SK-N-SH (cell line): ENCODE measurements at regions not wholly inside any gene's neighbourhood (a gene's known extent, or its start where the extent isn't known, plus 50 kb on each side); places are given as distances from the start of the nearest gene placed in this dataset.

Experiments
- CTCF ChIA-PET: fragments of 300-600, 350-600 bp; formaldehyde crosslinking; extraction: SDS; loops from one replicate; lab custom pipeline; 2021; lab: Yijun Ruan, JAX
- POLR2A ChIA-PET: fragments of 350-600 bp; sonication (Branson Sonifier 250); formaldehyde crosslinking; extraction: SDS; loops from one replicate; lab custom pipeline; 2020; ENCODE audit warnings: antibody characterized with exemption, inconsistent platforms; lab: Yijun Ruan, JAX
- DNase-seq: peaks from one replicate; pipeline ENCODE4 v3.0.0; 2012
- H2AFZ ChIP-seq: fragments of 200-600 bp; sonication (generic); 2 replicates; pipeline ENCODE4 v1.8.1; 2016; ENCODE audit warnings: antibody characterized with exemption, mild to moderate bottlenecking, low read depth
- H3F3A ChIP-seq: fragments of 200-600 bp; sonication (generic); replicated peaks from 2 replicates; pipeline ENCODE3; 2016; ENCODE audit warnings: antibody characterized with exemption, mild to moderate bottlenecking; ENCODE audit not compliant: insufficient read depth
- H3K27ac ChIP-seq, 2 experiments: fragments of 200-500 bp in 1 of 2; fragments of 200-600 bp in 1 of 2; sonication (Bioruptor generic) in 1 of 2; sonication (generic), shearing (Covaris generic) in 1 of 2; 2 replicates each; pipeline versions ENCODE4 v1.5.1 to v1.6.1; 2014 to 2016; ENCODE audit warnings: low read depth in 2 of 2, inconsistent platforms in 1 of 2, low read length in 1 of 2, mild to moderate bottlenecking in 1 of 2, mixed read lengths in 1 of 2
- H3K27me3 ChIP-seq: fragments of 200-600 bp; sonication (generic), shearing (Covaris generic); 2 replicates; pipeline ENCODE4 v1.6.1; 2016; ENCODE audit warnings: mixed run types; ENCODE audit not compliant: insufficient read depth
- H3K36me3 ChIP-seq, 2 experiments: fragments of 200-500 bp in 1 of 2; fragments of 200-600 bp in 1 of 2; sonication (Bioruptor generic) in 1 of 2; sonication (generic) in 1 of 2; replicated peaks in 1 of 2; 2 replicates each; pipeline versions ENCODE3 to v1.5.1; 2014 to 2016; ENCODE audit warnings: low read length in 1 of 2, mild to moderate bottlenecking in 1 of 2; ENCODE audit not compliant: insufficient read depth in 2 of 2, control insufficient read depth in 1 of 2
- H3K4me1 ChIP-seq, 2 experiments: fragments of 200-500 bp in 1 of 2; fragments of 200-600 bp in 1 of 2; sonication (Bioruptor generic) in 1 of 2; sonication (generic), shearing (Covaris generic) in 1 of 2; 2 replicates each; pipeline versions ENCODE4 v1.5.1 to v1.6.1; 2014 to 2016; ENCODE audit warnings: low read depth in 1 of 2, low read length in 1 of 2, mixed run types in 1 of 2; ENCODE audit not compliant: insufficient read depth in 2 of 2, control insufficient read depth in 1 of 2
- H3K4me2 ChIP-seq: fragments of 200-600 bp; sonication (generic), shearing (Covaris generic); 2 replicates; pipeline ENCODE4 v1.6.1; 2017; ENCODE audit warnings: mixed run types
- H3K4me3 ChIP-seq, 2 experiments: fragments of 200-500 bp in 1 of 2; fragments of 200-600 bp in 1 of 2; sonication (Bioruptor generic) in 1 of 2; sonication (generic), shearing (Covaris generic) in 1 of 2; 2 replicates each; pipeline versions ENCODE4 v1.5.1 to v1.8.1; 2014 to 2016; ENCODE audit warnings: low read depth in 2 of 2, inconsistent platforms in 1 of 2, low read length in 1 of 2, mild to moderate bottlenecking in 1 of 2, mixed read lengths in 1 of 2, moderate library complexity in 1 of 2
- H3K79me2 ChIP-seq: fragments of 200-600 bp; sonication (generic); 2 replicates; pipeline ENCODE4 v1.8.1; 2017; ENCODE audit warnings: mild to moderate bottlenecking; ENCODE audit not compliant: insufficient read depth
- H3K9ac ChIP-seq: fragments of 200-600 bp; sonication (generic); 2 replicates; pipeline ENCODE4 v1.6.1; 2017; ENCODE audit warnings: mixed run types
- H3K9me2 ChIP-seq: fragments of 200-600 bp; sonication (generic); 2 replicates; pipeline ENCODE4 v1.6.1; 2017; ENCODE audit warnings: mixed run types
- H3K9me3 ChIP-seq: fragments of 200-600 bp; sonication (generic); 2 replicates; pipeline ENCODE4 v1.6.1; 2017; ENCODE audit warnings: mixed run types, mild to moderate bottlenecking, moderate library complexity
- H4K20me1 ChIP-seq: fragments of 200-600 bp; sonication (generic); 2 replicates; pipeline ENCODE4 v1.6.1; 2017; ENCODE audit warnings: mild to moderate bottlenecking, mixed run types; ENCODE audit not compliant: insufficient read depth
- CHD2 ChIP-seq: fragments of 150-350 bp; IDR thresholded peaks from 2 replicates; pipeline ENCODE4 v1.6.1; 2018; ENCODE audit warnings: low read length; ENCODE audit not compliant: partially characterized antibody
- ELF1 ChIP-seq: IDR thresholded peaks from 2 replicates; pipeline ENCODE4 v1.4.0; 2012
- EZH2phosphoT487 ChIP-seq: fragments of 200-600 bp; sonication (generic); IDR thresholded peaks from 2 replicates; pipeline ENCODE4 v1.6.1; 2017; ENCODE audit warnings: low read depth, mixed run types, mild to moderate bottlenecking, antibody characterized with exemption, moderate library complexity, borderline replicate concordance
- FOSL2 ChIP-seq: IDR thresholded peaks from 2 replicates; pipeline ENCODE4 v1.4.0; 2012; ENCODE audit warnings: low read depth, mild to moderate bottlenecking, moderate library complexity, borderline replicate concordance
- GABPA ChIP-seq: IDR thresholded peaks from 2 replicates; pipeline ENCODE4 v1.4.0; 2012; ENCODE audit warnings: low read depth, mild to moderate bottlenecking
- GATA2 ChIP-seq: sonication (generic); formaldehyde crosslinking; IDR thresholded peaks from 2 replicates; pipeline ENCODE4 v1.5.0; 2020; ENCODE audit warnings: mild to moderate bottlenecking, missing genetic modification reagents
- NRF1 ChIP-seq: IDR thresholded peaks from 2 replicates; pipeline ENCODE4 v1.6.1; 2012; ENCODE audit warnings: low read depth, mild to moderate bottlenecking, low read length
- POLR2AphosphoS5 ChIP-seq: IDR thresholded peaks from 2 replicates; pipeline ENCODE4 v1.6.1; 2012; ENCODE audit warnings: low read depth, low read length
- RCOR1 ChIP-seq: fragments of 150-350 bp; IDR thresholded peaks from 2 replicates; pipeline ENCODE4 v1.6.1; 2017; ENCODE audit warnings: antibody characterized with exemption, low read length
- RFX5 ChIP-seq: IDR thresholded peaks from 2 replicates; pipeline ENCODE4 v1.6.1; 2012; ENCODE audit warnings: mild to moderate bottlenecking, improper control_type of control experiment, low read length
- RXRA ChIP-seq: IDR thresholded peaks from 2 replicates; pipeline ENCODE4 v1.4.0; 2012; ENCODE audit warnings: low read depth, mild to moderate bottlenecking, borderline replicate concordance
- SIN3A ChIP-seq: IDR thresholded peaks from 2 replicates; pipeline ENCODE4 v1.6.1; 2012; ENCODE audit warnings: low read depth, mild to moderate bottlenecking, low read length, moderate library complexity, borderline replicate concordance
- SMC3 ChIP-seq: IDR thresholded peaks from 2 replicates; pipeline ENCODE4 v1.6.1; 2012; ENCODE audit warnings: low read depth, low read length, improper control_type of control experiment
- TAF1 ChIP-seq: IDR thresholded peaks from 2 replicates; pipeline ENCODE4 v1.6.1; 2012; ENCODE audit warnings: low read depth, mild to moderate bottlenecking, low read length, moderate library complexity, borderline replicate concordance
- TCF12 ChIP-seq: IDR thresholded peaks from 2 replicates; pipeline ENCODE4 v1.4.0; 2012
- TEAD4 ChIP-seq: IDR thresholded peaks from 2 replicates; pipeline ENCODE4 v1.4.0; 2012; ENCODE audit warnings: mild to moderate bottlenecking, borderline replicate concordance; ENCODE audit not compliant: insufficient read depth
- WGBS: methylation state at CpG from one replicate; pipeline ENCODE4 v1.1.6; 2017; ENCODE audit warnings: low lambda C conversion rate; 5-methylcytosine and 5-hydroxymethylcytosine counted together
- TF ChIP-seq, protein P1 (sequence below): IDR thresholded peaks from 2 replicates; pipeline ENCODE4; 2012
- TF ChIP-seq, protein P2 (sequence below): fragments of 150-350 bp; IDR thresholded peaks from 2 replicates; pipeline ENCODE4 v1.6.1; 2016; ENCODE audit warnings: mild to moderate bottlenecking, low read depth, low read length
- TF ChIP-seq, protein P3 (sequence below): IDR thresholded peaks from 2 replicates; pipeline ENCODE4 v1.6.1; 2012; ENCODE audit warnings: mild to moderate bottlenecking, low read depth, low read length, moderate library complexity
- TF ChIP-seq, protein P4 (sequence below): IDR thresholded peaks from 2 replicates; pipeline ENCODE4 v1.4.0; 2012; ENCODE audit warnings: low read depth
- TF ChIP-seq, protein P5 (sequence below): fragments of 200-600 bp; sonication (generic); IDR thresholded peaks from 2 replicates; pipeline ENCODE4 v1.6.1; 2017; ENCODE audit warnings: antibody characterized with exemption, mild to moderate bottlenecking, moderate library complexity
- TF ChIP-seq, protein P6 (sequence below): IDR thresholded peaks from 2 replicates; pipeline ENCODE4 v1.4.0; 2012; ENCODE audit warnings: low read depth, borderline replicate concordance

DNA sequence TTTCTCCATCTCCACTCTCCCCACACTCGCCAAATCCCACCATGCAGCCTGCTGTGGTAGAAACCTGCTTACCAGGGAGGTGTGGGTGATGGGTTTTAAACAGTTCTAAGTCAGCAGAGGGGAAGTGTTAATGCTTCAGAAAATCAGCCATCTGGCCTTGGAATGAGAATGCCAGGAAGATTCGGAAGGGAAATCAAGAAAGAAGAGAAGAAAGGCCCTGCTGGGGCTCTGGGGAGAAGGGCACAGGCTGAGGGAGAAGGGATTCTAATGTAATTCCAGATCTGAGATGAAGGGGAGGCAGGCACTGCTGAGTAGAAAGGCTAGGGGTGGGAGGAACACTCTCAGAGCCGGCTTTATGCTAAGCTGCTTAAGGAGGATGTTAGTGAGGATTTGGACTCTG, 434.7 kb upstream of the DMAC1 start:
- H4K20me1 ChIP-seq = no peaks in the 10 kb centered on the region
- no peak overlapping the region for H2AFZ ChIP-seq
- no peaks in the 10 kb centered on the region for H3K79me2 ChIP-seq
- H3K4me2 ChIP-seq = no peak overlapping the region
- no peaks in the 10 kb centered on the region for H3F3A ChIP-seq
- H3K27me3 ChIP-seq = no peaks in the 10 kb centered on the region
- no peak for DNase-seq
- no peaks in the 10 kb centered on the region for H3K36me3 ChIP-seq
- no peaks in the 10 kb centered on the region for H3K9me2 ChIP-seq
- no peak overlapping the region for H3K9ac ChIP-seq
- 39% methylated on average over 3 of the region's 3 CpGs for WGBS
- TF ChIP-seq, protein P1, sequence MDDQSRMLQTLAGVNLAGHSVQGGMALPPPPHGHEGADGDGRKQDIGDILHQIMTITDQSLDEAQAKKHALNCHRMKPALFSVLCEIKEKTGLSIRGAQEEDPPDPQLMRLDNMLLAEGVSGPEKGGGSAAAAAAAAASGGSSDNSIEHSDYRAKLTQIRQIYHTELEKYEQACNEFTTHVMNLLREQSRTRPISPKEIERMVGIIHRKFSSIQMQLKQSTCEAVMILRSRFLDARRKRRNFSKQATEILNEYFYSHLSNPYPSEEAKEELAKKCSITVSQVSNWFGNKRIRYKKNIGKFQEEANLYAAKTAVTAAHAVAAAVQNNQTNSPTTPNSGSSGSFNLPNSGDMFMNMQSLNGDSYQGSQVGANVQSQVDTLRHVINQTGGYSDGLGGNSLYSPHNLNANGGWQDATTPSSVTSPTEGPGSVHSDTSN = no peak
- TF ChIP-seq TCF12 (no peak), ELF1 (no peak), RFX5 (no peak), GABPA (no peak), SMC3 (no peak), TEAD4 (no peak), EZH2phosphoT487 (no peak), POLR2AphosphoS5 (no peak), TAF1 (no peak), NRF1 (no peak), CHD2 (no peak), GATA2 (no peak), RCOR1 (no peak)
- TF ChIP-seq, protein P2, sequence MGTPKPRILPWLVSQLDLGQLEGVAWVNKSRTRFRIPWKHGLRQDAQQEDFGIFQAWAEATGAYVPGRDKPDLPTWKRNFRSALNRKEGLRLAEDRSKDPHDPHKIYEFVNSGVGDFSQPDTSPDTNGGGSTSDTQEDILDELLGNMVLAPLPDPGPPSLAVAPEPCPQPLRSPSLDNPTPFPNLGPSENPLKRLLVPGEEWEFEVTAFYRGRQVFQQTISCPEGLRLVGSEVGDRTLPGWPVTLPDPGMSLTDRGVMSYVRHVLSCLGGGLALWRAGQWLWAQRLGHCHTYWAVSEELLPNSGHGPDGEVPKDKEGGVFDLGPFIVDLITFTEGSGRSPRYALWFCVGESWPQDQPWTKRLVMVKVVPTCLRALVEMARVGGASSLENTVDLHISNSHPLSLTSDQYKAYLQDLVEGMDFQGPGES = no peak
- CTCF ChIA-PET = no interaction called here
- H3K4me1 ChIP-seq = no peaks in the 10 kb centered on the region; a peak in 1 of 4 replicates
- POLR2A ChIA-PET = no interaction called here
- H3K27ac ChIP-seq = no peak overlapping the region
- no peak overlapping the region for H3K4me3 ChIP-seq
- H3K9me3 ChIP-seq = no peaks in the 10 kb centered on the region

DNA sequence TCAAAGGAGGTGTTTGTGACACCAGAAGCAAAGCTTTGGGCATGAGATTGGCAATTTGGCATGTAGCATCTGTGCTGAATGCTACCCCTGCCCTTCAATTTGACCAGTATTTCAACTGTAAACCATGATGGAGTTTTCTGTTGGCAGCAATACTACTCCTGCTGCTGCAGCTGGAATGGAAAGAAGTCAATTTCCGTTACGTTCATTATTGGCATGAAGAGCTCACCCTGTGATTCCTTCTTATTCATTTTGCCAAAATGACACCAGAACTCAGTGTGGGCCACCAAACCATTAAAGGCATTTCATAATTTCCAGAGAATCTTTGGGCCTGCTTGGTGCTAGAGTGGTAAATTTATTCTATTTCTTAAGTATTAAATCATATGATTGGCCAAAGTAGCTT, 433.1 kb upstream of the DMAC1 start:
- Histone ChIP-seq H3K4me3 (no peak overlapping the region), H3K27me3 (no peaks in the 10 kb centered on the region), H3K9me2 (no peaks in the 10 kb centered on the region), H3F3A (no peaks in the 10 kb centered on the region), H3K4me1 (no peaks in the 10 kb centered on the region; a peak in 1 of 4 replicates), H2AFZ (no peak overlapping the region), H3K9me3 (no peaks in the 10 kb centered on the region), H3K9ac (no peak overlapping the region), H3K79me2 (no peaks in the 10 kb centered on the region), H3K27ac (no peak overlapping the region), H3K36me3 (no peaks in the 10 kb centered on the region), H4K20me1 (no peaks in the 10 kb centered on the region), H3K4me2 (no peak overlapping the region)
- ChIA-PET CTCF (no interaction called here), POLR2A (no interaction called here)
- no peak for DNase-seq
- WGBS = 63% methylated on average over 2 of the region's 2 CpGs
- TF ChIP-seq, protein P3, sequence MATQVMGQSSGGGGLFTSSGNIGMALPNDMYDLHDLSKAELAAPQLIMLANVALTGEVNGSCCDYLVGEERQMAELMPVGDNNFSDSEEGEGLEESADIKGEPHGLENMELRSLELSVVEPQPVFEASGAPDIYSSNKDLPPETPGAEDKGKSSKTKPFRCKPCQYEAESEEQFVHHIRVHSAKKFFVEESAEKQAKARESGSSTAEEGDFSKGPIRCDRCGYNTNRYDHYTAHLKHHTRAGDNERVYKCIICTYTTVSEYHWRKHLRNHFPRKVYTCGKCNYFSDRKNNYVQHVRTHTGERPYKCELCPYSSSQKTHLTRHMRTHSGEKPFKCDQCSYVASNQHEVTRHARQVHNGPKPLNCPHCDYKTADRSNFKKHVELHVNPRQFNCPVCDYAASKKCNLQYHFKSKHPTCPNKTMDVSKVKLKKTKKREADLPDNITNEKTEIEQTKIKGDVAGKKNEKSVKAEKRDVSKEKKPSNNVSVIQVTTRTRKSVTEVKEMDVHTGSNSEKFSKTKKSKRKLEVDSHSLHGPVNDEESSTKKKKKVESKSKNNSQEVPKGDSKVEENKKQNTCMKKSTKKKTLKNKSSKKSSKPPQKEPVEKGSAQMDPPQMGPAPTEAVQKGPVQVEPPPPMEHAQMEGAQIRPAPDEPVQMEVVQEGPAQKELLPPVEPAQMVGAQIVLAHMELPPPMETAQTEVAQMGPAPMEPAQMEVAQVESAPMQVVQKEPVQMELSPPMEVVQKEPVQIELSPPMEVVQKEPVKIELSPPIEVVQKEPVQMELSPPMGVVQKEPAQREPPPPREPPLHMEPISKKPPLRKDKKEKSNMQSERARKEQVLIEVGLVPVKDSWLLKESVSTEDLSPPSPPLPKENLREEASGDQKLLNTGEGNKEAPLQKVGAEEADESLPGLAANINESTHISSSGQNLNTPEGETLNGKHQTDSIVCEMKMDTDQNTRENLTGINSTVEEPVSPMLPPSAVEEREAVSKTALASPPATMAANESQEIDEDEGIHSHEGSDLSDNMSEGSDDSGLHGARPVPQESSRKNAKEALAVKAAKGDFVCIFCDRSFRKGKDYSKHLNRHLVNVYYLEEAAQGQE = no peak
- TF ChIP-seq FOSL2 = no peak
- no peak for TF ChIP-seq NRF1
- no peak for TF ChIP-seq ELF1
- no peak for TF ChIP-seq TCF12
- TF ChIP-seq, protein P4, sequence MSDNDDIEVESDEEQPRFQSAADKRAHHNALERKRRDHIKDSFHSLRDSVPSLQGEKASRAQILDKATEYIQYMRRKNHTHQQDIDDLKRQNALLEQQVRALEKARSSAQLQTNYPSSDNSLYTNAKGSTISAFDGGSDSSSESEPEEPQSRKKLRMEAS = no peak
- no peak for TF ChIP-seq RCOR1
- no peak for TF ChIP-seq SIN3A
- TF ChIP-seq, protein P5, sequence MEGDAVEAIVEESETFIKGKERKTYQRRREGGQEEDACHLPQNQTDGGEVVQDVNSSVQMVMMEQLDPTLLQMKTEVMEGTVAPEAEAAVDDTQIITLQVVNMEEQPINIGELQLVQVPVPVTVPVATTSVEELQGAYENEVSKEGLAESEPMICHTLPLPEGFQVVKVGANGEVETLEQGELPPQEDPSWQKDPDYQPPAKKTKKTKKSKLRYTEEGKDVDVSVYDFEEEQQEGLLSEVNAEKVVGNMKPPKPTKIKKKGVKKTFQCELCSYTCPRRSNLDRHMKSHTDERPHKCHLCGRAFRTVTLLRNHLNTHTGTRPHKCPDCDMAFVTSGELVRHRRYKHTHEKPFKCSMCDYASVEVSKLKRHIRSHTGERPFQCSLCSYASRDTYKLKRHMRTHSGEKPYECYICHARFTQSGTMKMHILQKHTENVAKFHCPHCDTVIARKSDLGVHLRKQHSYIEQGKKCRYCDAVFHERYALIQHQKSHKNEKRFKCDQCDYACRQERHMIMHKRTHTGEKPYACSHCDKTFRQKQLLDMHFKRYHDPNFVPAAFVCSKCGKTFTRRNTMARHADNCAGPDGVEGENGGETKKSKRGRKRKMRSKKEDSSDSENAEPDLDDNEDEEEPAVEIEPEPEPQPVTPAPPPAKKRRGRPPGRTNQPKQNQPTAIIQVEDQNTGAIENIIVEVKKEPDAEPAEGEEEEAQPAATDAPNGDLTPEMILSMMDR = no peak
- TF ChIP-seq TEAD4 = no peak
- no peak for TF ChIP-seq RXRA
- TF ChIP-seq, protein P6, sequence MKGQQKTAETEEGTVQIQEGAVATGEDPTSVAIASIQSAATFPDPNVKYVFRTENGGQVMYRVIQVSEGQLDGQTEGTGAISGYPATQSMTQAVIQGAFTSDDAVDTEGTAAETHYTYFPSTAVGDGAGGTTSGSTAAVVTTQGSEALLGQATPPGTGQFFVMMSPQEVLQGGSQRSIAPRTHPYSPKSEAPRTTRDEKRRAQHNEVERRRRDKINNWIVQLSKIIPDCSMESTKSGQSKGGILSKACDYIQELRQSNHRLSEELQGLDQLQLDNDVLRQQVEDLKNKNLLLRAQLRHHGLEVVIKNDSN = no peak
